Esophagus squamous epithelium (tissue), 5 donors: ENCODE measurements at regions not wholly inside any gene's neighbourhood (a gene's known extent, or its start where the extent isn't known, plus 50 kb on each side); places are given as distances from the start of the nearest gene placed in this dataset.
"Not testable (repeated sequence)": the region's sequence is repeated elsewhere in the genome, so short reads cannot be mapped to it uniquely, and the experiment has no call there.

Experiments used
- DNase-seq: peaks from one replicate; lab custom pipeline; 2025; lab: John Stamatoyannopoulos, UW
- H3K27ac ChIP-seq, 4 donors: fragments of 200-600 bp; sonication (generic); one replicate each; pipeline ENCODE4 v1.5.1; 2016 to 2019; ENCODE audit warnings: mild to moderate bottlenecking in 1 of 4
- H3K27me3 ChIP-seq, 4 donors: fragments of 200-600 bp; sonication (generic); 1 replicate in 3 of 4; 2 replicates in 1 of 4; pipeline versions ENCODE4 v1.5.1 to v1.6.0; 2017 to 2021; ENCODE audit warnings: antibody characterized with exemption in 1 of 4
- H3K36me3 ChIP-seq, 3 donors: fragments of 200-600 bp; sonication (generic); one replicate each; pipeline ENCODE4 v1.5.1; 2016 to 2019
- H3K4me1 ChIP-seq, 3 donors: fragments of 200-600 bp; sonication (generic); one replicate each; pipeline ENCODE4 v1.5.1; 2017 to 2019
- H3K4me3 ChIP-seq, 4 donors: fragments of 200-600 bp; sonication (generic); 1 replicate in 3 of 4; 2 replicates in 1 of 4; pipeline ENCODE4 v1.5.1; 2016 to 2019; ENCODE audit warnings: mild to moderate bottlenecking in 2 of 4, moderate library complexity in 1 of 4
- H3K9me3 ChIP-seq, 3 donors: fragments of 200-600 bp; sonication (generic); one replicate each; pipeline ENCODE4 v1.5.1; 2016 to 2019
- CTCF ChIP-seq, 6 experiments: fragments of 450-650 bp in 4 of 6; fragments of 200-600 bp in 2 of 6; sonication (generic) in 2 of 6; IDR thresholded peaks; one replicate each; pipeline ENCODE4 v1.5.1; 2016 to 2019; ENCODE audit warnings: antibody characterized with exemption in 6 of 6, mild to moderate bottlenecking in 4 of 6, moderate library complexity in 4 of 6
- POLR2A ChIP-seq, 4 donors: fragments of 450-650 bp; IDR thresholded peaks; one replicate each; pipeline ENCODE4 v1.6.1; 2017; ENCODE audit warnings: antibody characterized with exemption in 4 of 4, mild to moderate bottlenecking in 4 of 4, moderate library complexity in 3 of 4
- WGBS, 2 donors: methylation state at CpG; one replicate each; pipeline ENCODE4 v1.1.5; 2018; 5-methylcytosine and 5-hydroxymethylcytosine counted together
- intact Hi-C: fragments of 100-400 bp; cut with DNase I; formaldehyde crosslinking; loops from one replicate; pipeline ENCODE4 v1.15.0; 2022
- donor health status: DM: yes; HTN: yes; CAD: no.

- Histone ChIP-seq H3K27ac (no peak overlapping the region), H3K36me3 (no peaks in the 10 kb centered on the region), H3K4me3 (no peak overlapping the region), H3K4me1 (no peaks in the 10 kb centered on the region), H3K27me3 (no peaks in the 10 kb centered on the region), H3K9me3 (no peaks in the 10 kb centered on the region)
- intact Hi-C loops: no loop called here
- DNase-seq: no peak
- 56 to 75% methylated on average over 1 of the region's 1 CpG for WGBS, 2 donors
- TF ChIP-seq POLR2A (IDR thresholded peaks at IDR 0.05) (no peak), CTCF (IDR thresholded peaks at IDR 0.05) (no peak)
These were observed 198.9 kb downstream of the CYLC2 start for GRCh38 chr9:103193992-103194391.

GRCh38 chr9:103203172-103203571 lies 208.0 kb downstream of the CYLC2 start:
- H3K4me3 ChIP-seq: no peak overlapping the region
- DNase-seq: no peak
- no peaks in the 10 kb centered on the region for H3K9me3 ChIP-seq
- H3K27ac ChIP-seq: no peak overlapping the region
- H3K27me3 ChIP-seq: no peaks in the 10 kb centered on the region
- TF ChIP-seq POLR2A (IDR thresholded peaks at IDR 0.05) (no peak), CTCF (IDR thresholded peaks at IDR 0.05) (no peak)
- no peaks in the 10 kb centered on the region for H3K4me1 ChIP-seq
- intact Hi-C loops: no loop called here
- no peaks in the 10 kb centered on the region for H3K36me3 ChIP-seq
- WGBS, 2 donors: 66 to 74% methylated on average over 2 of the region's 2 CpGs

- H3K27ac ChIP-seq, DNase-seq, H3K27me3 ChIP-seq, H3K36me3 ChIP-seq, H3K4me3 ChIP-seq, H3K4me1 ChIP-seq, intact Hi-C loops: not testable (repeated sequence)
- H3K9me3 ChIP-seq: peaks cover 0 to 12% (median 11%) of the 10 kb centered on the region in 3 donors
- WGBS, 2 donors: 67% methylated on average over 4 of the region's 8 CpGs
These were observed 210.9 kb downstream of the CYLC2 start for GRCh38 chr9:103205881-103206585.

GRCh38 chr9:103210607-103211006 lies 215.5 kb downstream of the CYLC2 start:
- H3K36me3 ChIP-seq: no peaks in the 10 kb centered on the region
- no peaks in the 10 kb centered on the region for H3K4me1 ChIP-seq
- DNase-seq: no peak
- H3K27me3 ChIP-seq: no peaks in the 10 kb centered on the region
- no peak overlapping the region for H3K4me3 ChIP-seq
- H3K9me3 ChIP-seq: peaks cover 0 to 12% (median 11%) of the 10 kb centered on the region in 3 donors
- intact Hi-C loops: no loop called here
- no peak overlapping the region for H3K27ac ChIP-seq
- TF ChIP-seq POLR2A (IDR thresholded peaks at IDR 0.05) (no peak), CTCF (IDR thresholded peaks at IDR 0.05) (no peak)
- 81 to 95% methylated on average over 3 of the region's 3 CpGs for WGBS, 2 donors

- Histone ChIP-seq H3K4me1 (no peaks in the 10 kb centered on the region), H3K9me3 (peaks cover 0 to 6% (median 5%) of the 10 kb centered on the region in 3 donors), H3K27me3 (no peaks in the 10 kb centered on the region), H3K36me3 (no peaks in the 10 kb centered on the region), H3K4me3 (no peak overlapping the region), H3K27ac (no peak overlapping the region)
- WGBS, 2 donors: 75 to 82% methylated on average over 1 of the region's 1 CpG
- TF ChIP-seq CTCF (IDR thresholded peaks at IDR 0.05) (no peak), POLR2A (IDR thresholded peaks at IDR 0.05) (no peak)
- intact Hi-C loops: no loop called here
- no peak for DNase-seq
These were observed 220.1 kb downstream of the CYLC2 start for GRCh38 chr9:103215197-103215596.
